Astrocyte (in vitro differentiated cells and primary cell): ENCODE measurements at regions not wholly inside any gene's neighbourhood (a gene's known extent, or its start where the extent isn't known, plus 50 kb on each side); places are given as distances from the start of the nearest gene placed in this dataset.

ENCODE experiments used
- DNase-seq: peaks from one replicate; pipeline ENCODE4 v3.0.0-alpha.2; 2010; ENCODE audit warnings: low read depth
- FAIRE-seq: peaks from 2 replicates; lab custom pipeline; 2011; peaks lifted over from hg19 to GRCh38; lab: Jason Lieb, UNC
- H2AFZ ChIP-seq: 2 replicates; pipeline ENCODE4 v1.6.0; 2012; ENCODE audit warnings: low read depth, low read length, inconsistent platforms
- H3K27ac ChIP-seq: 2 replicates; pipeline ENCODE4 v1.5.1; 2011; ENCODE audit warnings: low read depth, low read length, inconsistent platforms
- H3K27me3 ChIP-seq: 2 replicates; pipeline ENCODE4 v1.6.0; 2011; ENCODE audit warnings: low read length, inconsistent platforms; ENCODE audit not compliant: insufficient read depth
- H3K36me3 ChIP-seq: 2 replicates; pipeline ENCODE4 v1.5.1; 2011; ENCODE audit warnings: low read length, inconsistent platforms; ENCODE audit not compliant: insufficient read depth
- H3K4me1 ChIP-seq: 2 replicates; pipeline ENCODE4 v1.5.1; 2011; ENCODE audit warnings: low read length, inconsistent platforms; ENCODE audit not compliant: insufficient read depth
- H3K4me2 ChIP-seq: 2 replicates; pipeline ENCODE4 v1.6.0; 2012; ENCODE audit warnings: low read length, inconsistent platforms
- H3K4me3 ChIP-seq: 2 replicates; pipeline ENCODE4 v1.5.1; 2011; ENCODE audit warnings: low read depth, mild to moderate bottlenecking, low read length, inconsistent platforms; ENCODE audit not compliant: insufficient read depth
- H3K79me2 ChIP-seq: 2 replicates; pipeline ENCODE4 v1.6.0; 2012; ENCODE audit warnings: mild to moderate bottlenecking, low read length, inconsistent platforms; ENCODE audit not compliant: insufficient read depth
- H3K9ac ChIP-seq: 2 replicates; pipeline ENCODE4 v1.6.0; 2012; ENCODE audit warnings: mild to moderate bottlenecking, low read length, inconsistent platforms
- H3K9me3 ChIP-seq: 2 replicates; pipeline ENCODE4 v1.5.1; 2012; ENCODE audit warnings: low read depth, mild to moderate bottlenecking, low read length, inconsistent platforms; ENCODE audit not compliant: insufficient read depth
- H4K20me1 ChIP-seq: 2 replicates; pipeline ENCODE4 v1.6.0; 2012; ENCODE audit warnings: low read length, inconsistent platforms; ENCODE audit not compliant: insufficient read depth
- H3K27ac Mint-ChIP-seq: one replicate; pipeline ENCODE4 v1.8.0; 2021; ENCODE audit warnings: mild to moderate bottlenecking, mixed read lengths; ENCODE audit not compliant: unreplicated experiment
- H3K27me3 Mint-ChIP-seq: one replicate; pipeline ENCODE4 v1.8.0; 2021; ENCODE audit warnings: low read depth, mixed read lengths; ENCODE audit not compliant: unreplicated experiment
- H3K36me3 Mint-ChIP-seq: one replicate; pipeline ENCODE4 v1.8.0; 2021; ENCODE audit warnings: low read depth, mixed read lengths; ENCODE audit not compliant: unreplicated experiment
- H3K4me1 Mint-ChIP-seq: one replicate; pipeline ENCODE4 v1.8.0; 2021; ENCODE audit warnings: low read depth, mixed read lengths; ENCODE audit not compliant: unreplicated experiment
- H3K4me3 Mint-ChIP-seq: one replicate; pipeline ENCODE4 v1.8.0; 2021; ENCODE audit warnings: mild to moderate bottlenecking, moderate library complexity, mixed read lengths; ENCODE audit not compliant: unreplicated experiment
- H3K9me3 Mint-ChIP-seq: one replicate; pipeline ENCODE4 v1.8.0; 2021; ENCODE audit warnings: mild to moderate bottlenecking, mixed read lengths; ENCODE audit not compliant: unreplicated experiment
- CTCF ChIP-seq: IDR thresholded peaks from 2 replicates; pipeline ENCODE4 v1.5.1; 2011; ENCODE audit warnings: low read depth, mild to moderate bottlenecking, inconsistent platforms, low read length, moderate library complexity; ENCODE audit not compliant: insufficient read depth
- EZH2 ChIP-seq: IDR thresholded peaks from 2 replicates; pipeline ENCODE4 v1.6.1; 2012; ENCODE audit warnings: mild to moderate bottlenecking, low read length, inconsistent platforms; ENCODE audit not compliant: insufficient read depth

DNA sequence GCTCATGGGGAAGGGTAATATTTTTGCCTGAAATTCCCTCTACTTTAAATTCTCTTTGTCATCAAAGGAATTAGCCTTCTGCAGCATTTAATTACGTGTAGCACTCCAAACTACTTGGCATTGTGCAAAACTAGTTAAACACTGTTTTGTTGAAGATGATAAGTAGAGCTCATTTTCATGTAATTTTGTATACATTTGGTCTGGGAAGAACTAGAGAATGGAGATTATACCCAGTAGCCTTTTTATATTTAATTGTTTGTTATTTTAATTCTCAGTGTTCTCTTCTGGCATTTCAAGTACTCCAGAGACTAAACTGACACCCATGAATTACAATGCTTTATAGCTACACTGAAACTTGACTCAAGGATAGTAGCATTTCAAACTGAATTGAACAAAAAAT, 211.5 kb upstream of the SMIM31 start:
- H3K4me1 ChIP-seq: no peaks in the 10 kb centered on the region
- no peaks in the 10 kb centered on the region for H3K4me1 Mint-ChIP-seq
- H4K20me1 ChIP-seq: no peaks in the 10 kb centered on the region
- no peak overlapping the region for H3K4me2 ChIP-seq
- H3K27ac ChIP-seq: no peak overlapping the region
- H3K9me3 Mint-ChIP-seq: peaks cover 7% of the 10 kb centered on the region
- H3K9me3 ChIP-seq: peaks cover 7% of the 10 kb centered on the region
- H3K27me3 ChIP-seq: no peaks in the 10 kb centered on the region
- H3K9ac ChIP-seq: no peak overlapping the region
- H2AFZ ChIP-seq: no peak overlapping the region
- no peaks in the 10 kb centered on the region for H3K36me3 ChIP-seq
- no peaks in the 10 kb centered on the region for H3K36me3 Mint-ChIP-seq
- TF ChIP-seq EZH2 (no peak), CTCF (no peak)
- no peak overlapping the region for H3K4me3 ChIP-seq
- DNase-seq (no peak), FAIRE-seq (no peak)
- no peaks in the 10 kb centered on the region for H3K27me3 Mint-ChIP-seq
- H3K27ac Mint-ChIP-seq: no peak overlapping the region
- H3K79me2 ChIP-seq: no peaks in the 10 kb centered on the region
- no peak overlapping the region for H3K4me3 Mint-ChIP-seq

DNA sequence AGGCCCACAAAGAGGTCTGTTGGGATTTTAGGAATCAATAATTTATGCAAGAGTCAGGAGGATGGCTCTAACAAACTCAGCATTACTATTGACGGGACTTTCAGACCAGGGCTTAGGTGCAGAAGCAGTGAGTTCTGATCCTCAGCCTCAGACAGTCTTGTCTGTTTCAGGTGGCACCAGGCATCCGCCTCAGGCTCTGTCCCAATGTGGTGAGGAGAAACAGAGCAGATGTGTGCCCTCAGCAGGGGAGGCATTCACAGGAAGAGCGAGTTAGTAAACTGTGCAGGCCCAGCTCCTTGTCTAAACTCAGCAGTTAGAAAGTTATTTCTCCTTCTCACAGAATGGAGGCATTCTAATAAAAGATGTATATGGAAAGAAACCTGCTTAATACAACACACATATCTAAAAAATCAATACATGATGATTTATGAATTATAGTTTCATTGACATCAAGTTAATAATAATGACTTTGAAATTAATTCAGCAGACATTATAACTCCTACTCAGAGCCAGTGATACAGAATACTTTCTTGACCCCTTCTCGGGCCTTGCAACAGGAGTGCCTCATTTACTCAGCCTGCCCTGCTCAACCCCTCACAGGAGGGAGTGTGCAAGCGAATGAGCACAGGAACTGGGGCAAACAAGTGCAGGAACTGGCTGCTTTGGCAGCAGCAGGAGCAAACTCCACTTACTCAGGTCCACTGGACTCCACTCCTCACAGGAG, 202.8 kb upstream of the SMIM31 start:
- H3K4me3 Mint-ChIP-seq: no peak overlapping the region
- Histone ChIP-seq H3K36me3 (no peaks in the 10 kb centered on the region), H3K4me3 (no peak overlapping the region), H3K27me3 (no peaks in the 10 kb centered on the region), H3K27ac (no peak overlapping the region), H3K79me2 (no peaks in the 10 kb centered on the region), H4K20me1 (no peaks in the 10 kb centered on the region), H2AFZ (no peak overlapping the region), H3K4me1 (no peaks in the 10 kb centered on the region), H3K9me3 (no peaks in the 10 kb centered on the region), H3K9ac (no peak overlapping the region), H3K4me2 (no peak overlapping the region)
- H3K9me3 Mint-ChIP-seq: no peaks in the 10 kb centered on the region
- H3K27me3 Mint-ChIP-seq: no peaks in the 10 kb centered on the region
- FAIRE-seq: no peak
- H3K27ac Mint-ChIP-seq: no peak overlapping the region
- no peak for DNase-seq
- TF ChIP-seq EZH2 (no peak), CTCF (no peak)
- no peaks in the 10 kb centered on the region for H3K4me1 Mint-ChIP-seq
- no peaks in the 10 kb centered on the region for H3K36me3 Mint-ChIP-seq

- no peak for DNase-seq
- Mint-ChIP-seq H3K27me3 (no peaks in the 10 kb centered on the region), H3K27ac (no peak overlapping the region), H3K4me3 (no peak overlapping the region), H3K9me3 (no peaks in the 10 kb centered on the region), H3K36me3 (no peaks in the 10 kb centered on the region), H3K4me1 (no peaks in the 10 kb centered on the region)
- Histone ChIP-seq H3K4me2 (no peak overlapping the region), H3K9me3 (no peaks in the 10 kb centered on the region), H3K36me3 (no peaks in the 10 kb centered on the region), H3K9ac (no peak overlapping the region), H3K27ac (no peak overlapping the region), H3K27me3 (no peaks in the 10 kb centered on the region), H3K4me1 (no peaks in the 10 kb centered on the region), H3K79me2 (no peaks in the 10 kb centered on the region), H3K4me3 (no peak overlapping the region), H2AFZ (no peak overlapping the region), H4K20me1 (no peaks in the 10 kb centered on the region)
- no peak for FAIRE-seq
- no peak for TF ChIP-seq CTCF
- no peak for TF ChIP-seq EZH2
Measured at GRCh38 chr4:164551713-164552040, 202.3 kb upstream of the SMIM31 start.
